ENCODE measurements at regions not wholly inside any gene's neighbourhood (a gene's known extent, or its start where the extent isn't known, plus 50 kb on each side); places are given as distances from the start of the nearest gene placed in this dataset.

GRCh38 chr2:223418131-223418530, 184.0 kb downstream of the SCG2 start:
- H3K27ac ChIP-seq (ENCODE audit: low read depth, low read length) = no peak overlapping the region
- CTCF ChIA-PET = no interaction called here
- no peak for TF ChIP-seq CTCF (IDR thresholded peaks at IDR 0.05; ENCODE audit: low read depth, low read length)
- H3K4me3 ChIP-seq (ENCODE audit: low read depth, low read length) = no peak overlapping the region
- DNase-seq (ENCODE audit: low read depth, low spot score) = no peak
- H3K27me3 ChIP-seq (ENCODE audit: control insufficient read depth, insufficient read depth, low read length) = no peaks in the 10 kb centered on the region
- H3K9me3 ChIP-seq (ENCODE audit: control insufficient read depth, insufficient read depth, low read length) = no peaks in the 10 kb centered on the region
- POLR2A ChIA-PET = no interaction called here

- no peak overlapping the region for H3K27ac ChIP-seq (ENCODE audit: low read depth, low read length)
- CTCF ChIA-PET = no interaction called here
- no peaks in the 10 kb centered on the region for H3K9me3 ChIP-seq (ENCODE audit: control insufficient read depth, insufficient read depth, low read length)
- POLR2A ChIA-PET = no interaction called here
- no peaks in the 10 kb centered on the region for H3K27me3 ChIP-seq (ENCODE audit: control insufficient read depth, insufficient read depth, low read length)
- H3K4me3 ChIP-seq (ENCODE audit: low read depth, low read length) = no peak overlapping the region
- TF ChIP-seq CTCF (IDR thresholded peaks at IDR 0.05; ENCODE audit: low read depth, low read length) = no peak
- DNase-seq (ENCODE audit: low read depth, low spot score) = no peak
These were observed 183.5 kb downstream of the SCG2 start for GRCh38 chr2:223418604-223419199.

GRCh38 chr2:223420048-223420447, 182.1 kb downstream of the SCG2 start:
- no peak for TF ChIP-seq CTCF (IDR thresholded peaks at IDR 0.05; ENCODE audit: low read depth, low read length)
- H3K27ac ChIP-seq (ENCODE audit: low read depth, low read length) = no peak overlapping the region
- H3K27me3 ChIP-seq (ENCODE audit: control insufficient read depth, insufficient read depth, low read length) = no peaks in the 10 kb centered on the region
- POLR2A ChIA-PET = no interaction called here
- DNase-seq (ENCODE audit: low read depth, low spot score) = no peak
- no peak overlapping the region for H3K4me3 ChIP-seq (ENCODE audit: low read depth, low read length)
- CTCF ChIA-PET = interaction anchor here (0.7 kb wide), 1 partner anchor 449 kb away, joined by 3 read pairs; no protein-coding TSS in a partner anchor
- no peaks in the 10 kb centered on the region for H3K9me3 ChIP-seq (ENCODE audit: control insufficient read depth, insufficient read depth, low read length)

- ChIA-PET POLR2A (no interaction called here), CTCF (no interaction called here)
- Histone ChIP-seq H3K4me3 (ENCODE audit: low read depth, low read length) (no peak overlapping the region), H3K27ac (ENCODE audit: low read depth, low read length) (no peak overlapping the region), H3K9me3 (ENCODE audit: control insufficient read depth, insufficient read depth, low read length) (no peaks in the 10 kb centered on the region), H3K27me3 (ENCODE audit: control insufficient read depth, insufficient read depth, low read length) (no peaks in the 10 kb centered on the region)
- no peak for DNase-seq (ENCODE audit: low read depth, low spot score)
- TF ChIP-seq CTCF (IDR thresholded peaks at IDR 0.05; ENCODE audit: low read depth, low read length) = no peak
These were observed 170.7 kb downstream of the SCG2 start for GRCh38 chr2:223431479-223431878.

GRCh38 chr2:223433461-223433860, 168.7 kb downstream of the SCG2 start:
- CTCF ChIA-PET = no interaction called here
- H3K4me3 ChIP-seq (ENCODE audit: low read depth, low read length) = no peak overlapping the region

More at GRCh38 chr2:223433461-223433860, 168.7 kb downstream of the SCG2 start:
- POLR2A ChIA-PET = no interaction called here
- no peak for TF ChIP-seq CTCF (IDR thresholded peaks at IDR 0.05; ENCODE audit: low read depth, low read length)
- H3K27me3 ChIP-seq (ENCODE audit: control insufficient read depth, insufficient read depth, low read length) = no peaks in the 10 kb centered on the region
- H3K9me3 ChIP-seq (ENCODE audit: control insufficient read depth, insufficient read depth, low read length) = no peaks in the 10 kb centered on the region
- no peak overlapping the region for H3K27ac ChIP-seq (ENCODE audit: low read depth, low read length)
- DNase-seq (ENCODE audit: low read depth, low spot score) = no peak

Measured in AG04450 (cell line).